PC-3 (cell line): ENCODE measurements at regions not wholly inside any gene's neighbourhood (a gene's known extent, or its start where the extent isn't known, plus 50 kb on each side); places are given as distances from the start of the nearest gene placed in this dataset.

Experiments
- ATAC-seq: fragments of 200-7000 bp; cut with Tn5 transposase; 2 replicates; pipeline ENCODE4 v1.9.1; 2020; ENCODE audit warnings: mild to moderate bottlenecking, moderate library complexity
- BruUV-seq: library from RNA; stranded (reverse); fragments of 400-500 nt; replicated peaks from 2 replicates; lab custom pipeline; 2021; lab: Mats Ljungman, UMichigan
- CTCF ChIA-PET: fragments of 300-600 bp; sonication (Branson Sonifier 250); formaldehyde crosslinking; loops from one replicate; lab custom pipeline; 2022; ENCODE audit warnings: antibody characterized with exemption; lab: Charles Lee
- POLR2A ChIA-PET: fragments of 300-600 bp; sonication (Branson Sonifier 250); formaldehyde crosslinking; loops from one replicate; lab custom pipeline; 2022; ENCODE audit warnings: antibody characterized with exemption; ENCODE audit not compliant: unreplicated experiment; lab: Charles Lee
- DNase-seq: peaks from one replicate; pipeline ENCODE4 v3.0.0-alpha.2; 2015
- H2AFZ ChIP-seq: fragments of 300-600 bp; sonication (generic); 2 replicates; pipeline ENCODE4 v1.6.0; 2016; ENCODE audit warnings: antibody characterized with exemption, low read length
- H3F3A ChIP-seq: fragments of 300-600 bp; sonication (generic); one replicate; pipeline ENCODE4 v1.6.0; 2017; ENCODE audit warnings: antibody characterized with exemption, low read length, control low read depth, mild to moderate bottlenecking; ENCODE audit not compliant: unreplicated experiment
- H3K27ac ChIP-seq: fragments of 300-600 bp; sonication (generic); 2 replicates; pipeline ENCODE4 v1.5.1; 2016; ENCODE audit warnings: mild to moderate bottlenecking, low read length
- H3K27me3 ChIP-seq: fragments of 300-600 bp; sonication (generic); 2 replicates; pipeline ENCODE4 v1.6.1; 2016; ENCODE audit warnings: low read length, mixed read lengths
- H3K36me3 ChIP-seq: fragments of 300-600 bp; sonication (generic); 2 replicates; pipeline ENCODE4 v1.6.1; 2016; ENCODE audit warnings: low read depth, mixed run types, low read length, mixed read lengths
- H3K4me1 ChIP-seq: fragments of 300-600 bp; sonication (generic); 2 replicates; pipeline ENCODE4 v1.5.1; 2016; ENCODE audit warnings: low read length; ENCODE audit not compliant: insufficient read depth
- H3K4me2 ChIP-seq: fragments of 300-600 bp; sonication (generic); 2 replicates; pipeline ENCODE4 v1.6.0; 2016; ENCODE audit warnings: low read length
- H3K4me3 ChIP-seq: fragments of 300-600 bp; sonication (generic); 2 replicates; pipeline ENCODE4 v1.5.1; 2016; ENCODE audit warnings: mild to moderate bottlenecking, low read length, mixed read lengths
- H3K79me2 ChIP-seq: fragments of 300-600 bp; sonication (generic); 2 replicates; pipeline ENCODE4 v1.6.1; 2017; ENCODE audit warnings: low read length, mixed read lengths
- H3K9ac ChIP-seq: fragments of 300-600 bp; sonication (generic); 2 replicates; pipeline ENCODE4 v1.6.0; 2016; ENCODE audit warnings: mild to moderate bottlenecking, low read length
- H3K9me2 ChIP-seq: fragments of 300-600 bp; sonication (generic); replicated peaks from 2 replicates; pipeline ENCODE4 v1.6.1; 2016; ENCODE audit warnings: mixed run types, low read length, mixed read lengths
- H3K9me3 ChIP-seq: fragments of 300-600 bp; sonication (generic); 2 replicates; pipeline ENCODE4 v1.6.1; 2016; ENCODE audit warnings: low read length, mixed read lengths
- H4K20me1 ChIP-seq: fragments of 300-600 bp; sonication (generic); 2 replicates; pipeline ENCODE4 v1.6.1; 2016; ENCODE audit warnings: low read length, mixed read lengths
- EZH2 ChIP-seq: fragments of 300-600 bp; sonication (generic); IDR thresholded peaks from one replicate; pipeline ENCODE4 v1.6.1; 2017; ENCODE audit warnings: antibody characterized with exemption, mild to moderate bottlenecking, low read length; ENCODE audit not compliant: unreplicated experiment
- EZH2phosphoT487 ChIP-seq: fragments of 300-600 bp; sonication (generic); IDR thresholded peaks from 2 replicates; pipeline ENCODE4 v1.6.1; 2018; ENCODE audit warnings: mild to moderate bottlenecking, antibody characterized with exemption, low read length, borderline replicate concordance
- intact Hi-C: fragments of 100-400 bp; cut with micrococcal nuclease; formaldehyde crosslinking; loops from 2 replicates; pipeline ENCODE4 v1.9.0; 2023
- TF ChIP-seq, protein P1 (sequence below): fragments of 300-600 bp; sonication (generic); conservative IDR thresholded peaks from 2 replicates; pipeline ENCODE4 v1.5.1; 2017; ENCODE audit warnings: antibody characterized with exemption, low read depth, mild to moderate bottlenecking, low read length

DNA sequence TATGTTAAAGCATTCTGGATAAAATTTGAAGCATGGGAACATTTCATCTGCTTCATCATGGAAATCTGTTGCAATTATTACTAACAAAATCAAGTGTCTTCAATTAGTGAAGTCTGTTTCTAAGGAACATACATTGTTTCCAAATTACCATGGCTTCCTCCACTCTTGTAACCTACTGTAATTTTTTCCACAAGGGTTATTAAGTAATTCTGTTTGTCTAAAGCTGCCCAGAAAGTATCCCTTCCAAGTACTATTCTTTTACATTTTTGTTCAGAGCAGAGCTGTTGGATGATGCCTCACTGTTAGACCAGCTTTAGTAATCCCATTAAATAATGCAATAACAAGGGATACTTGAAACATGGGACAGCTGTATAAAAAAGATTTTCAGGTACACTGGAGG, 483.5 kb upstream of the CD180 start:
- H3K27ac ChIP-seq = no peak overlapping the region
- H3K4me3 ChIP-seq = no peak overlapping the region
- CTCF ChIA-PET = no interaction called here
- H3F3A ChIP-seq = no peaks in the 10 kb centered on the region
- no peak overlapping the region for H2AFZ ChIP-seq
- no peaks in the 10 kb centered on the region for H3K4me1 ChIP-seq
- TF ChIP-seq EZH2 = no peak
- TF ChIP-seq, protein P1, sequence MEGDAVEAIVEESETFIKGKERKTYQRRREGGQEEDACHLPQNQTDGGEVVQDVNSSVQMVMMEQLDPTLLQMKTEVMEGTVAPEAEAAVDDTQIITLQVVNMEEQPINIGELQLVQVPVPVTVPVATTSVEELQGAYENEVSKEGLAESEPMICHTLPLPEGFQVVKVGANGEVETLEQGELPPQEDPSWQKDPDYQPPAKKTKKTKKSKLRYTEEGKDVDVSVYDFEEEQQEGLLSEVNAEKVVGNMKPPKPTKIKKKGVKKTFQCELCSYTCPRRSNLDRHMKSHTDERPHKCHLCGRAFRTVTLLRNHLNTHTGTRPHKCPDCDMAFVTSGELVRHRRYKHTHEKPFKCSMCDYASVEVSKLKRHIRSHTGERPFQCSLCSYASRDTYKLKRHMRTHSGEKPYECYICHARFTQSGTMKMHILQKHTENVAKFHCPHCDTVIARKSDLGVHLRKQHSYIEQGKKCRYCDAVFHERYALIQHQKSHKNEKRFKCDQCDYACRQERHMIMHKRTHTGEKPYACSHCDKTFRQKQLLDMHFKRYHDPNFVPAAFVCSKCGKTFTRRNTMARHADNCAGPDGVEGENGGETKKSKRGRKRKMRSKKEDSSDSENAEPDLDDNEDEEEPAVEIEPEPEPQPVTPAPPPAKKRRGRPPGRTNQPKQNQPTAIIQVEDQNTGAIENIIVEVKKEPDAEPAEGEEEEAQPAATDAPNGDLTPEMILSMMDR = no peak
- TF ChIP-seq EZH2phosphoT487 = no peak
- H3K9ac ChIP-seq = no peak overlapping the region
- intact Hi-C loops = no loop called here
- no TSS peak for BruUV-seq
- POLR2A ChIA-PET = no interaction called here
- no peak overlapping the region for H3K4me2 ChIP-seq
- no peaks in the 10 kb centered on the region for H3K9me2 ChIP-seq
- no peaks in the 10 kb centered on the region for H3K79me2 ChIP-seq
- 0 out of 2 replicates have a peak, but pooled peaks cover 9% of the 10 kb centered on the region for H3K27me3 ChIP-seq
- ATAC-seq (no peak), DNase-seq (no peak)
- H3K9me3 ChIP-seq = no peaks in the 10 kb centered on the region
- no peaks in the 10 kb centered on the region for H4K20me1 ChIP-seq
- H3K36me3 ChIP-seq = no peaks in the 10 kb centered on the region

DNA sequence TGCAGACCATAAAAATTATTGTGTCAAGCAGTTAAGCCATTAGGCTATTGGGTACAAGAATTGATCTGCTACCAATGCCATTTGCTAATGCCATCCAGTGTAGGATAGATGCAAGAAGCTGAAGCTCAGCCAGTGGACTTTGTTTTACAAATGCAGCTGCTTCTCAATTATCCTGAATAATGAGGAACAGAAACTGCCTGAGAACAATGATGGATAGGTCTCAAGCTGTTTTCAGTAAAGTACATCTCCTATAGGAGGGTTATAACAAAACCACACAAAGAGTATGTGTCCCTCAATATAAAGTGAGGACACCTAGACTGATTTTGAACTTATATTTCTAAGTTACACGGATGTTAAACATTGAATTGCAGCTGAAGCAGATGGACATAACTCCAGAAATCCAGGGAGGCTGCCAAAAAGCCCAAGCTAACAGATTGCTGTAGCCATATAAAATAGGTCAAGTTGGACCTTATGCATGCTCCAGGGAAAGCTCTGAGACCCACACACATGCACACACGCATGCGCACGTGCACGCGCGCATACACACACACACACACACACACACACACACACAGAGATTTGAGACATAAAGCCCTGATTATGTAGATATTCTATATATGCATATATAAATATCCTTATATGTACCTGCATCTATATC, 482.7 kb upstream of the CD180 start:
- Histone ChIP-seq H3F3A (no peaks in the 10 kb centered on the region), H3K9ac (no peak overlapping the region), H3K27me3 (0 out of 2 replicates have a peak, but pooled peaks cover 9% of the 10 kb centered on the region), H3K4me1 (no peaks in the 10 kb centered on the region), H4K20me1 (no peaks in the 10 kb centered on the region), H2AFZ (no peak overlapping the region), H3K9me3 (no peaks in the 10 kb centered on the region), H3K36me3 (no peaks in the 10 kb centered on the region), H3K9me2 (no peaks in the 10 kb centered on the region), H3K79me2 (no peaks in the 10 kb centered on the region), H3K4me2 (no peak overlapping the region), H3K27ac (no peak overlapping the region), H3K4me3 (no peak overlapping the region)
- ChIA-PET CTCF (no interaction called here), POLR2A (no interaction called here)
- ATAC-seq (no peak), DNase-seq (no peak)
- TF ChIP-seq EZH2 (no peak), EZH2phosphoT487 (no peak)
- TF ChIP-seq, protein P1 = no peak
- intact Hi-C loops = no loop called here
- BruUV-seq = no TSS peak

DNA sequence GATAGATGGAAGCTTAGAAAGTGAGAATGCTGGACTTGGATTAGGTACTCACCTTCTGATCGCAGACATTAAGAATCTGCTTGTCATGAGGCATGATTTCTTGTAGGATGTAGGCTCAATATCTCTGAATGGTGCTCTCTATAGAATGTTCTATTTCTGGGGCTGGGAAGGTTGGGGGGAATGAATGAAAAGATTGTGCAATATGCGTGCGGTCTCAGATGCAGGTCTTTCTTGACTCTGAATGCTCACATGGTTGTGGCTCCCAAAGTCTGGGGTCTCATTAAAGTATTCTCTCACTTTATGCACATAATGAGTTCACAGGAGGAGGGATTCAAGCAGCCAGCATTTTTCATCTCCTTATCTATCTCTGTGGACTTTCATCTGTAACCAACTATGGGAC, 482.0 kb upstream of the CD180 start:
- H3K9me2 ChIP-seq = no peaks in the 10 kb centered on the region
- H3K9ac ChIP-seq = no peak overlapping the region

More for the DNA sequence above, 482.0 kb upstream of the CD180 start:
- intact Hi-C loops = no loop called here
- Histone ChIP-seq H3K4me3 (no peak overlapping the region), H3K27ac (no peak overlapping the region), H3K4me2 (no peak overlapping the region), H3K4me1 (no peaks in the 10 kb centered on the region), H2AFZ (no peak overlapping the region), H3K79me2 (no peaks in the 10 kb centered on the region), H3F3A (no peaks in the 10 kb centered on the region), H3K36me3 (no peaks in the 10 kb centered on the region), H3K27me3 (0 out of 2 replicates have a peak, but pooled peaks cover 9% of the 10 kb centered on the region), H4K20me1 (no peaks in the 10 kb centered on the region), H3K9me3 (no peaks in the 10 kb centered on the region)
- no peak for ATAC-seq
- no peak for TF ChIP-seq EZH2phosphoT487
- no TSS peak for BruUV-seq
- no peak for DNase-seq
- ChIA-PET CTCF (no interaction called here), POLR2A (no interaction called here)
